VCaP (cell line): ENCODE measurements at regions not wholly inside any gene's neighbourhood (a gene's known extent, or its start where the extent isn't known, plus 50 kb on each side); places are given as distances from the start of the nearest gene placed in this dataset.

ENCODE experiments used
- H3K27ac ChIP-seq: fragments of 450-650 bp; 2 replicates; pipeline ENCODE4 v1.5.1; 2017
- TF ChIP-seq, protein P1 (sequence below): fragments of 450-650 bp; conservative IDR thresholded peaks from 2 replicates; pipeline ENCODE4 v1.5.1; 2017; ENCODE audit warnings: mild to moderate bottlenecking, moderate library complexity

DNA sequence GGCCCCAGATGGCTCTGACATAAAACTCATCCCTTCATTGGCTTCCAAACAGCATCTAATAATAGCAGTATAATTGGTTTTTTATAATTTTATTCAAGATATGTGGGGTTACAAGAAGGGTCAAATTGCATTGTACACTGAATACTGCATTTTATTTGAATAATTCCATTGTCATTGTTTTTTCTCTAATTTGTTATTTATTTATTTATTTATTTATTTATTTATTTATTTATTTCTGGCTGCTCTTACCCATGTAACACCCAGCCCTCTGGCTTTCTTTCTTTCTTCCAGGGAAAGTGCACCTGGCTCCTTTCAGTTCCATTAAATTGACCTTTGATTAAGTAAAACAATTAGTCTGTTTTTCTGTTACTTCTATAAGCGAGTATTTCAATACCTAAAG is 210.1 kb downstream of the CDH9 start:
- TF ChIP-seq, protein P1, sequence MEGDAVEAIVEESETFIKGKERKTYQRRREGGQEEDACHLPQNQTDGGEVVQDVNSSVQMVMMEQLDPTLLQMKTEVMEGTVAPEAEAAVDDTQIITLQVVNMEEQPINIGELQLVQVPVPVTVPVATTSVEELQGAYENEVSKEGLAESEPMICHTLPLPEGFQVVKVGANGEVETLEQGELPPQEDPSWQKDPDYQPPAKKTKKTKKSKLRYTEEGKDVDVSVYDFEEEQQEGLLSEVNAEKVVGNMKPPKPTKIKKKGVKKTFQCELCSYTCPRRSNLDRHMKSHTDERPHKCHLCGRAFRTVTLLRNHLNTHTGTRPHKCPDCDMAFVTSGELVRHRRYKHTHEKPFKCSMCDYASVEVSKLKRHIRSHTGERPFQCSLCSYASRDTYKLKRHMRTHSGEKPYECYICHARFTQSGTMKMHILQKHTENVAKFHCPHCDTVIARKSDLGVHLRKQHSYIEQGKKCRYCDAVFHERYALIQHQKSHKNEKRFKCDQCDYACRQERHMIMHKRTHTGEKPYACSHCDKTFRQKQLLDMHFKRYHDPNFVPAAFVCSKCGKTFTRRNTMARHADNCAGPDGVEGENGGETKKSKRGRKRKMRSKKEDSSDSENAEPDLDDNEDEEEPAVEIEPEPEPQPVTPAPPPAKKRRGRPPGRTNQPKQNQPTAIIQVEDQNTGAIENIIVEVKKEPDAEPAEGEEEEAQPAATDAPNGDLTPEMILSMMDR = no peak
- H3K27ac ChIP-seq = no peak overlapping the region

DNA sequence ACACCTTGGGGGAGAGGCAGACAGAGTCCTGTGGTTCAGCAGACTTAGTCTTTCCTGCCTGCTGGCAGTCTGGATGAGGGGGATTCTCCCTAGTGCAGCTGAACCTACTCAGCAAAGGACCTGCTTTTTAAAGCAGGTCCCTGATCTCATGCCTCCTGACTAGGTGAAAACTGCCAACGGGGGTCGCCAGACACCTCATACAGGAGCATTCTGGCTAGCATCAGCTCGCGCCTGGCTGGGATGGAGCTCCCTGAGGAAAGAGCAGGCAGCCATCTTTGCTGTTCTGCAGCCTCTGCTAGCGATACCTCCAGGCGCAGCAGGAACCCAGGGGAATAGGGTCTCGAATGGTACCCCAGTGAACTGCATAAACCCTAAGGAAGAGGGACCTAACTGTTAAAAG is 225.2 kb downstream of the CDH9 start:
- TF ChIP-seq, protein P1 = no peak
- H3K27ac ChIP-seq = no peak overlapping the region

- TF ChIP-seq, protein P1 = no peak
- H3K27ac ChIP-seq = no peak overlapping the region
Observed at GRCh38 chr5:26812714-26813113, 225.7 kb downstream of the CDH9 start.

- TF ChIP-seq, protein P1 = no peak
- H3K27ac ChIP-seq = no peak overlapping the region
Observed at GRCh38 chr5:26807231-26808199, 230.9 kb downstream of the CDH9 start.

DNA sequence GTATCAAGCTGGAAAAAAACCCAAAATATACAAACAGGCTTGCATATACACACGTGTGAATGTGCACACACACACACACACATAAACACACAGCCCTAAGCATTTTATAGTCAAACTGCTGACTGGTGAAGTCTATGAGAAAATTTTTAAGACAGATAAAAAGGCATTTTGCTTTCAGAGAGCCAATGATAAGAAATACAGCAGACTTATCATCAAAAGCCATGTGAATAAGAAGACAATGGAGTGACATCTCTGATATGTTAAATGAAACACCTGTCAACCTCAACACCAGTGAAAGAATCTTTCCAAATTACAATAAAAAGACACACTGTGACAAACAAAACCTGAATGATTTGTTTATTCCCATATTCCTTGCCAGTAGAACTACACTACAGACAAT is 233.3 kb downstream of the CDH9 start:
- no peak overlapping the region for H3K27ac ChIP-seq
- TF ChIP-seq, protein P1 = no peak

- no peak overlapping the region for H3K27ac ChIP-seq
- TF ChIP-seq, protein P1 = no peak
Observed at GRCh38 chr5:26802944-26803343, 235.4 kb downstream of the CDH9 start.

- TF ChIP-seq, protein P1 = no peak
- no peak overlapping the region for H3K27ac ChIP-seq
Observed at GRCh38 chr5:26791433-26791832, 247.0 kb downstream of the CDH9 start.
